ENCODE measurements at regions not wholly inside any gene's neighbourhood (a gene's known extent, or its start where the extent isn't known, plus 50 kb on each side); places are given as distances from the start of the nearest gene placed in this dataset.

DNA sequence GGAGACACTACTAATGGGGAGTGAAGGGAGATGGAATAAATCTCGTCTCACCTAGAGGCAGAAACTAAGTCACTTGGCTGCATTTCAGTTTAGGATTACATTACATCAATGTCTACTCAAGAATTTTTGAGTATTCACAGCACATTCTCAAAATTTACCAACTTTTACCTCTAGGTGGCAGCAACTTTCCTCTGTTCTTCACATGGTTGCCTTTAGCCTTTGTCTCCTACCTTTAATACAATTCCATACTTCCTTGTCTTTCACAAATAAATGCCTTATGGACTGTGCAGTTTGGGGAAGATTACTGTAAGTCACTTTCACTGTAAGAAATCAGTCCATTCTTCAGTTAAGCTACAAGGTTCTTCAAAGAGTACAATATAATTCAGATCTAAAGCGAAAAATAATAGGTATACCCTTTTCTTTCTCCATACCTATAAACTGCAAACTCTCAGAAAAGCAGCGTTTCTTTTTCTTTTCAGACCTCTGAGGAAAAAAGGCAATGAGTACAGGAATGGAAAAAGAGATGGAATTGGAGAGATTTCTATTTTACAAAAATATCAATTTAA, 379.4 kb downstream of the KLF12 start:
- TF ChIP-seq POLR2AphosphoS5 (IDR thresholded peaks at IDR 0.05), result no peak
- TF ChIP-seq TAF1 (IDR thresholded peaks at IDR 0.05; ENCODE audit: low read depth), result no peak
- TF ChIP-seq RAD21 (conservative IDR thresholded peaks at IDR 0.05), result peak; percentile 92
- peak; percentile 89 for TF ChIP-seq SMC3 (conservative IDR thresholded peaks at IDR 0.05; ENCODE audit: poor library complexity)
- no peak for TF ChIP-seq MXI1 (conservative IDR thresholded peaks at IDR 0.05; ENCODE audit: poor library complexity, severe bottlenecking)
- peak; percentile 88 for TF ChIP-seq CTCF (IDR thresholded peaks at IDR 0.05; ENCODE audit: poor library complexity, severe bottlenecking)
- no peak for TF ChIP-seq EZH2 (IDR thresholded peaks at IDR 0.05; ENCODE audit: borderline replicate concordance, insufficient read depth, low read length, poor library complexity, severe bottlenecking)
- no peak for TF ChIP-seq EP300 (conservative IDR thresholded peaks at IDR 0.05; ENCODE audit: poor library complexity, severe bottlenecking)
- TF ChIP-seq, protein P1, sequence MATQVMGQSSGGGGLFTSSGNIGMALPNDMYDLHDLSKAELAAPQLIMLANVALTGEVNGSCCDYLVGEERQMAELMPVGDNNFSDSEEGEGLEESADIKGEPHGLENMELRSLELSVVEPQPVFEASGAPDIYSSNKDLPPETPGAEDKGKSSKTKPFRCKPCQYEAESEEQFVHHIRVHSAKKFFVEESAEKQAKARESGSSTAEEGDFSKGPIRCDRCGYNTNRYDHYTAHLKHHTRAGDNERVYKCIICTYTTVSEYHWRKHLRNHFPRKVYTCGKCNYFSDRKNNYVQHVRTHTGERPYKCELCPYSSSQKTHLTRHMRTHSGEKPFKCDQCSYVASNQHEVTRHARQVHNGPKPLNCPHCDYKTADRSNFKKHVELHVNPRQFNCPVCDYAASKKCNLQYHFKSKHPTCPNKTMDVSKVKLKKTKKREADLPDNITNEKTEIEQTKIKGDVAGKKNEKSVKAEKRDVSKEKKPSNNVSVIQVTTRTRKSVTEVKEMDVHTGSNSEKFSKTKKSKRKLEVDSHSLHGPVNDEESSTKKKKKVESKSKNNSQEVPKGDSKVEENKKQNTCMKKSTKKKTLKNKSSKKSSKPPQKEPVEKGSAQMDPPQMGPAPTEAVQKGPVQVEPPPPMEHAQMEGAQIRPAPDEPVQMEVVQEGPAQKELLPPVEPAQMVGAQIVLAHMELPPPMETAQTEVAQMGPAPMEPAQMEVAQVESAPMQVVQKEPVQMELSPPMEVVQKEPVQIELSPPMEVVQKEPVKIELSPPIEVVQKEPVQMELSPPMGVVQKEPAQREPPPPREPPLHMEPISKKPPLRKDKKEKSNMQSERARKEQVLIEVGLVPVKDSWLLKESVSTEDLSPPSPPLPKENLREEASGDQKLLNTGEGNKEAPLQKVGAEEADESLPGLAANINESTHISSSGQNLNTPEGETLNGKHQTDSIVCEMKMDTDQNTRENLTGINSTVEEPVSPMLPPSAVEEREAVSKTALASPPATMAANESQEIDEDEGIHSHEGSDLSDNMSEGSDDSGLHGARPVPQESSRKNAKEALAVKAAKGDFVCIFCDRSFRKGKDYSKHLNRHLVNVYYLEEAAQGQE (IDR thresholded peaks at IDR 0.05; ENCODE audit: borderline replicate concordance), result no peak
- H3K27ac ChIP-seq (ENCODE audit: low read length), result peak overlapping the region; percentile 48
- no peaks in the 10 kb centered on the region for H3K9me3 ChIP-seq (ENCODE audit: low read length)
- H4K20me1 ChIP-seq (ENCODE audit: insufficient read depth), result no peaks in the 10 kb centered on the region
- H3K9ac ChIP-seq (ENCODE audit: low read length), result peak overlapping the region; percentile 2
- H3K9me2 ChIP-seq (ENCODE audit: insufficient read depth, low read length), result no peaks in the 10 kb centered on the region
- H3K4me3 ChIP-seq (ENCODE audit: low read length), result no peak overlapping the region
- no peak overlapping the region for H3K4me2 ChIP-seq (ENCODE audit: low read length)
- H3F3A ChIP-seq (ENCODE audit: insufficient read depth, low read length, poor library complexity, severe bottlenecking), result no peaks in the 10 kb centered on the region
- no peaks in the 10 kb centered on the region for H3K79me2 ChIP-seq (replicated peaks; ENCODE audit: insufficient read depth, low read length)
- no peaks in the 10 kb centered on the region for H3K27me3 ChIP-seq (ENCODE audit: insufficient read depth, low read depth, low read length)
- H3K36me3 ChIP-seq (ENCODE audit: insufficient read depth, low read length), result no peaks in the 10 kb centered on the region
- peak overlapping the region; percentile 9 for H2AFZ ChIP-seq (ENCODE audit: low read depth, low read length)

DNA sequence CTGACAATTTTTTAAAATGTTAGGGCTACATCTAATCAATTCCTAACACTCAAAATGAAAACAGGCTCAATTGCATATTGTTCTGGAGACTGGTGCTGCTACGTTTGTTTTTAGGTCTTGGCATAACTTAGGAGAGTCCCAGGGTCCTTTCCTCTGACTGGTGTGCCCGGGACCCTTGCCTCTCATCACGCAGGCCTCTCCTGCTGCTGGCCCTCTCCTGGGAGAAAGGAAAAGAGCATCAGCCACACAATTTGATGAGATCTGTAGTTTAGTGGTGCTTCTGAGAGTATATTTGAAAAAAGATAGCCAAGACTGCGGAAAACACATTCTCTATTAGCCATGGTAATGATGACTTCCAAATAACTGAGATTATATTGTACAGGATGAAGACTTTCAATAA, 380.0 kb downstream of the KLF12 start:
- H3K27me3 ChIP-seq (ENCODE audit: insufficient read depth, low read depth, low read length), result no peaks in the 10 kb centered on the region
- no peaks in the 10 kb centered on the region for H3K79me2 ChIP-seq (replicated peaks; ENCODE audit: insufficient read depth, low read length)
- H2AFZ ChIP-seq (ENCODE audit: low read depth, low read length), result no peak overlapping the region
- no peaks in the 10 kb centered on the region for H4K20me1 ChIP-seq (ENCODE audit: insufficient read depth)
- H3K9ac ChIP-seq (ENCODE audit: low read length), result no peak overlapping the region
- TF ChIP-seq POLR2AphosphoS5 (IDR thresholded peaks at IDR 0.05), result no peak
- H3K4me2 ChIP-seq (ENCODE audit: low read length), result no peak overlapping the region
- H3K4me3 ChIP-seq (ENCODE audit: low read length), result no peak overlapping the region
- H3K36me3 ChIP-seq (ENCODE audit: insufficient read depth, low read length), result no peaks in the 10 kb centered on the region
- no peak overlapping the region for H3K27ac ChIP-seq (ENCODE audit: low read length)
- H3K9me2 ChIP-seq (ENCODE audit: insufficient read depth, low read length), result no peaks in the 10 kb centered on the region
- no peaks in the 10 kb centered on the region for H3K9me3 ChIP-seq (ENCODE audit: low read length)
- no peaks in the 10 kb centered on the region for H3F3A ChIP-seq (ENCODE audit: insufficient read depth, low read length, poor library complexity, severe bottlenecking)

- TF ChIP-seq EP300 (conservative IDR thresholded peaks at IDR 0.05; ENCODE audit: poor library complexity, severe bottlenecking) (no peak), CTCF (IDR thresholded peaks at IDR 0.05; ENCODE audit: poor library complexity, severe bottlenecking) (no peak), TAF1 (IDR thresholded peaks at IDR 0.05; ENCODE audit: low read depth) (no peak), POLR2AphosphoS5 (IDR thresholded peaks at IDR 0.05) (no peak), SMC3 (conservative IDR thresholded peaks at IDR 0.05; ENCODE audit: poor library complexity) (no peak), MXI1 (conservative IDR thresholded peaks at IDR 0.05; ENCODE audit: poor library complexity, severe bottlenecking) (no peak), EZH2 (IDR thresholded peaks at IDR 0.05; ENCODE audit: borderline replicate concordance, insufficient read depth, low read length, poor library complexity, severe bottlenecking) (no peak), RAD21 (conservative IDR thresholded peaks at IDR 0.05) (no peak)
- TF ChIP-seq, protein P1 (IDR thresholded peaks at IDR 0.05; ENCODE audit: borderline replicate concordance), result no peak
- Histone ChIP-seq H3K4me3 (ENCODE audit: low read length) (no peak overlapping the region), H3K36me3 (ENCODE audit: insufficient read depth, low read length) (no peaks in the 10 kb centered on the region), H3K79me2 (replicated peaks; ENCODE audit: insufficient read depth, low read length) (no peaks in the 10 kb centered on the region), H3K9me2 (ENCODE audit: insufficient read depth, low read length) (no peaks in the 10 kb centered on the region), H3K27me3 (ENCODE audit: insufficient read depth, low read depth, low read length) (no peaks in the 10 kb centered on the region), H4K20me1 (ENCODE audit: insufficient read depth) (no peaks in the 10 kb centered on the region), H2AFZ (ENCODE audit: low read depth, low read length) (no peak overlapping the region), H3F3A (ENCODE audit: insufficient read depth, low read length, poor library complexity, severe bottlenecking) (no peaks in the 10 kb centered on the region), H3K4me2 (ENCODE audit: low read length) (no peak overlapping the region), H3K9ac (ENCODE audit: low read length) (no peak overlapping the region), H3K9me3 (ENCODE audit: low read length) (no peaks in the 10 kb centered on the region), H3K27ac (ENCODE audit: low read length) (no peak overlapping the region)
Measured at GRCh38 chr13:73751290-73751689, 382.9 kb downstream of the KLF12 start.

All from neural cell (in vitro differentiated cells).